ENCODE measurements at regions not wholly inside any gene's neighbourhood (a gene's known extent, or its start where the extent isn't known, plus 50 kb on each side); places are given as distances from the start of the nearest gene placed in this dataset.
"Not testable (repeated sequence)": the region's sequence is repeated elsewhere in the genome, so short reads cannot be mapped to it uniquely, and the experiment has no call there.

DNA sequence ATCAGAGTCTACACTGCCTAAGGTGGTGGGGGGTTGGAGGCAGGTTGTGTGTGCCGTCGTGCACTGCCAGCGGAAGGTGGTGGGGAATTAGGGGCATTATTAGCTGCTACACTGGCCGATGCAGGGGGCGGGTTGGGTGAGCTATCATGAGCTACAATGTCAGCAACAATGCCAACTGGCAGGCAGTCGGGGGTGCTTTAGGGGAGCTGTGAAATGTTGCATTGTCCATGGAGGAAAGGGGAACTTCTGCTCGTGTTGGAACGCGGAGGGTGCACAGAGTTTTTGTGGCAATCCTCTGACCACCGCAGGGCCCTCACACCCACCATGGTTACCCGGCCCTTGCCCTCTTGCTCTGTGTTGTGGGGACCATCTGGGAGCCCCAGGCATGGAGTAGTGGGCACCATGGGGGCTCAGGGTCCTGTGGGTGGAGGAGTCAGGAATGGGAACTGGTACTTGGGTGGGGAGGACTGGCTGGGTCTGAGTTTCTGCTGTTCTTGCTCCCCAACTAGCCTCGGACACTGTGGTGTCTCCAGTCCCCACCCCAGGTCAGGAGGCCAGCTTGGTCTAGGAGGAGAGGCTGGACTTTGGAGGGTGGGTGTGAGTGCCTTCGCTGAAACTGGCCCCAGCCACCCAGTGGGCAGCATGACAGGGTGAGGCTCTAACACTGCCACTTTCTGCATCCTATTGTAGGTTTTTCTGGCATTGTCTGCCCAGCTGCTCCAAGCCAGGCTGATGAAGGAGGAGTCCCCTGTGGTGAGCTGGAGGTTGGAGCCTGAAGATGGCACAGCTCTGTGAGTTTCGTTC lies 107.1 kb upstream of the TPTE start:
- H2AK5ac ChIP-seq (ENCODE audit: low read depth, low read length); intact Hi-C loops (cut with micrococcal nuclease); H3K9ac ChIP-seq (ENCODE audit: low read depth, low read length); H3K4me1 ChIP-seq (ENCODE audit: control insufficient read depth, insufficient read depth, low read length); H3K56ac ChIP-seq (ENCODE audit: extremely low read depth, insufficient read depth, low read length); H2AFZ ChIP-seq (replicated peaks; ENCODE audit: low read length, poor library complexity); H4K20me1 ChIP-seq (ENCODE audit: insufficient read depth, low read length); ATAC-seq (ENCODE audit: low read depth); DNase-seq; H4K8ac ChIP-seq (ENCODE audit: low read depth in 2 of 2, low read length in 2 of 2); H3K27me3 ChIP-seq (ENCODE audit: control insufficient read depth, insufficient read depth, low read length); H3K79me1 ChIP-seq (ENCODE audit: low read depth in 1 of 2, low read length in 2 of 2); H2BK15ac ChIP-seq (ENCODE audit: low read depth, low read length); H2AK9ac ChIP-seq (replicated peaks; ENCODE audit: low read depth, low read length, poor library complexity); in situ Hi-C loops (cut with MboI; ENCODE audit: low sequenced_read_pairs); H2BK5ac ChIP-seq (ENCODE audit: low read depth, low read length, poor library complexity, severe bottlenecking); H2BK20ac ChIP-seq (ENCODE audit: low read depth, low read length); H3K36me3 ChIP-seq (ENCODE audit: control insufficient read depth, insufficient read depth, low read length); H3K4me3 ChIP-seq (ENCODE audit: insufficient read depth, low read depth, low read length); H2BK120ac ChIP-seq (ENCODE audit: low read depth, low read length); POLR2A ChIA-PET (ENCODE audit: unreplicated experiment); H3K18ac ChIP-seq (ENCODE audit: low read depth, low read length); H4K91ac ChIP-seq (ENCODE audit: insufficient read depth, low read depth, low read length); H3K4ac ChIP-seq (ENCODE audit: low read depth, low read length); H3K23ac ChIP-seq (ENCODE audit: low read depth, low read length); BruUV-seq (replicated peaks); dilution Hi-C loops (cut with HindIII; ENCODE audit: low sequenced_read_pairs, unreplicated experiment); H3K14ac ChIP-seq (replicated peaks; ENCODE audit: low read depth, low read length); H3K27ac ChIP-seq (ENCODE audit: insufficient read depth, low read length); H4K5ac ChIP-seq (ENCODE audit: low read depth, low read length); CTCF ChIA-PET; H3K9me1 ChIP-seq (ENCODE audit: insufficient read depth, low read length); H3K4me2 ChIP-seq (ENCODE audit: low read depth, low read length): not testable (repeated sequence)
- 59% methylated on average over 6 of the region's 14 CpGs; no CpG with 5 or more reads in 1 of the 2 experiments for WGBS, 2 experiments (ENCODE audit: extremely low coverage in 2 of 2, insufficient read length in 1 of 2)
- H3K9me3 ChIP-seq (ENCODE audit: control insufficient read depth, insufficient read depth, low read length), result peaks cover 43% of the 10 kb centered on the region

GRCh38 chr21:10414925-10415254 lies 106.5 kb upstream of the TPTE start:
- BruUV-seq (replicated peaks); in situ Hi-C loops (cut with MboI; ENCODE audit: low sequenced_read_pairs): not testable (repeated sequence)

More at GRCh38 chr21:10414925-10415254, 106.5 kb upstream of the TPTE start:
- H3K9me3 ChIP-seq (ENCODE audit: control insufficient read depth, insufficient read depth, low read length), result peaks cover 48% of the 10 kb centered on the region
- H4K91ac ChIP-seq (ENCODE audit: insufficient read depth, low read depth, low read length); POLR2A ChIA-PET (ENCODE audit: unreplicated experiment); H3K56ac ChIP-seq (ENCODE audit: extremely low read depth, insufficient read depth, low read length); H3K9me1 ChIP-seq (ENCODE audit: insufficient read depth, low read length); intact Hi-C loops (cut with micrococcal nuclease); H3K4me1 ChIP-seq (ENCODE audit: control insufficient read depth, insufficient read depth, low read length); H4K5ac ChIP-seq (ENCODE audit: low read depth, low read length); DNase-seq; H2AK5ac ChIP-seq (ENCODE audit: low read depth, low read length); H3K4me2 ChIP-seq (ENCODE audit: low read depth, low read length); ATAC-seq (ENCODE audit: low read depth); H2AFZ ChIP-seq (replicated peaks; ENCODE audit: low read length, poor library complexity); H2BK20ac ChIP-seq (ENCODE audit: low read depth, low read length); H3K14ac ChIP-seq (replicated peaks; ENCODE audit: low read depth, low read length); H2BK5ac ChIP-seq (ENCODE audit: low read depth, low read length, poor library complexity, severe bottlenecking); H4K8ac ChIP-seq (ENCODE audit: low read depth in 2 of 2, low read length in 2 of 2); H3K79me1 ChIP-seq (ENCODE audit: low read depth in 1 of 2, low read length in 2 of 2); H4K20me1 ChIP-seq (ENCODE audit: insufficient read depth, low read length); dilution Hi-C loops (cut with HindIII; ENCODE audit: low sequenced_read_pairs, unreplicated experiment); H3K18ac ChIP-seq (ENCODE audit: low read depth, low read length); H2AK9ac ChIP-seq (replicated peaks; ENCODE audit: low read depth, low read length, poor library complexity); H3K4me3 ChIP-seq (ENCODE audit: insufficient read depth, low read depth, low read length); H3K23ac ChIP-seq (ENCODE audit: low read depth, low read length); CTCF ChIA-PET; H3K4ac ChIP-seq (ENCODE audit: low read depth, low read length); H3K9ac ChIP-seq (ENCODE audit: low read depth, low read length); H3K27ac ChIP-seq (ENCODE audit: insufficient read depth, low read length); H3K27me3 ChIP-seq (ENCODE audit: control insufficient read depth, insufficient read depth, low read length); H2BK15ac ChIP-seq (ENCODE audit: low read depth, low read length); H2BK120ac ChIP-seq (ENCODE audit: low read depth, low read length); H3K36me3 ChIP-seq (ENCODE audit: control insufficient read depth, insufficient read depth, low read length): not testable (repeated sequence)
- WGBS, 2 experiments (ENCODE audit: extremely low coverage in 2 of 2, insufficient read length in 1 of 2), result no CpG with 5 or more reads among the region's 4 CpGs

All from IMR-90 (cell line).